Smooth muscle cell (in vitro differentiated cells): ENCODE measurements at regions not wholly inside any gene's neighbourhood (a gene's known extent, or its start where the extent isn't known, plus 50 kb on each side); places are given as distances from the start of the nearest gene placed in this dataset.

Experiments used
- DNase-seq: peaks from one replicate; lab custom pipeline; 2025; ENCODE audit not compliant: unreplicated experiment; lab: John Stamatoyannopoulos, UW
- H2AFZ ChIP-seq: fragments of 200-600 bp; sonication (generic); 2 replicates; pipeline ENCODE4 v1.6.0; 2016; ENCODE audit warnings: antibody characterized with exemption, low read depth, mild to moderate bottlenecking
- H3F3A ChIP-seq: fragments of 200-600 bp; sonication (generic); 2 replicates; pipeline ENCODE4 v1.6.0; 2017; ENCODE audit warnings: antibody characterized with exemption, low read depth
- H3K27ac ChIP-seq: fragments of 200-600 bp; sonication (generic); 2 replicates; pipeline ENCODE4 v1.5.1; 2016; ENCODE audit warnings: low read depth, mild to moderate bottlenecking
- H3K27me3 ChIP-seq: fragments of 200-600 bp; sonication (generic); 2 replicates; pipeline ENCODE4 v1.6.1; 2016; ENCODE audit warnings: low read depth, mild to moderate bottlenecking
- H3K36me3 ChIP-seq: fragments of 200-600 bp; sonication (generic); 2 replicates; pipeline ENCODE4 v1.5.1; 2016; ENCODE audit warnings: low read depth
- H3K4me1 ChIP-seq: fragments of 200-600 bp; sonication (generic); 2 replicates; pipeline ENCODE4 v1.5.1; 2016; ENCODE audit warnings: low read depth
- H3K4me2 ChIP-seq: fragments of 200-600 bp; sonication (generic); 2 replicates; pipeline ENCODE4 v1.6.0; 2016; ENCODE audit warnings: mild to moderate bottlenecking
- H3K4me3 ChIP-seq: fragments of 200-600 bp; sonication (generic); 2 replicates; pipeline ENCODE4 v1.5.1; 2016; ENCODE audit warnings: mild to moderate bottlenecking
- H3K79me2 ChIP-seq: fragments of 200-600 bp; sonication (generic); 2 replicates; pipeline ENCODE4 v1.6.0; 2016; ENCODE audit warnings: low read depth, mild to moderate bottlenecking
- H3K9ac ChIP-seq: fragments of 200-600 bp; sonication (generic); 2 replicates; pipeline ENCODE4 v1.6.0; 2016; ENCODE audit warnings: low read depth
- H3K9me3 ChIP-seq: fragments of 200-600 bp; sonication (generic); replicated peaks from 2 replicates; pipeline ENCODE4 v1.5.1; 2016; ENCODE audit warnings: low read depth
- H4K20me1 ChIP-seq: fragments of 200-600 bp; sonication (generic); 2 replicates; pipeline ENCODE4 v1.6.0; 2016; ENCODE audit warnings: low read depth
- CTCF ChIP-seq: fragments of 200-600 bp; sonication (generic); IDR thresholded peaks from 2 replicates; pipeline ENCODE4 v1.5.1; 2017; ENCODE audit warnings: borderline replicate concordance, mild to moderate bottlenecking, antibody characterized with exemption; ENCODE audit not compliant: insufficient read depth, poor library complexity, severe bottlenecking
- WGBS: methylation state at CpG from one replicate; pipeline ENCODE4 v1.1.7; 2016; ENCODE audit warnings: low lambda C conversion rate; 5-methylcytosine and 5-hydroxymethylcytosine counted together

GRCh38 chr18:42471885-42472284 is 516.9 kb downstream of the PIK3C3 start:
- Histone ChIP-seq H3K79me2 (no peaks in the 10 kb centered on the region), H3K27me3 (no peaks in the 10 kb centered on the region), H3K4me1 (no peaks in the 10 kb centered on the region), H3K4me2 (no peak overlapping the region), H3K36me3 (no peaks in the 10 kb centered on the region), H3K4me3 (no peak overlapping the region), H3K9ac (no peak overlapping the region), H4K20me1 (no peaks in the 10 kb centered on the region), H3K27ac (no peak overlapping the region), H3F3A (no peaks in the 10 kb centered on the region), H2AFZ (no peak overlapping the region), H3K9me3 (no peaks in the 10 kb centered on the region)
- no peak for TF ChIP-seq CTCF
- WGBS, result 95% methylated on average over 1 of the region's 1 CpG
- DNase-seq, result no peak

- no peak for TF ChIP-seq CTCF
- H3K36me3 ChIP-seq, result no peaks in the 10 kb centered on the region
- DNase-seq, result no peak
- 92% methylated on average over 6 of the region's 6 CpGs for WGBS
- H3K4me1 ChIP-seq, result no peaks in the 10 kb centered on the region
- no peaks in the 10 kb centered on the region for H3K9me3 ChIP-seq
- H4K20me1 ChIP-seq, result no peaks in the 10 kb centered on the region
- H3K4me3 ChIP-seq, result no peak overlapping the region
- H3K4me2 ChIP-seq, result no peak overlapping the region
- no peaks in the 10 kb centered on the region for H3K79me2 ChIP-seq
- H3K27me3 ChIP-seq, result no peaks in the 10 kb centered on the region
- no peaks in the 10 kb centered on the region for H3F3A ChIP-seq
- no peak overlapping the region for H3K27ac ChIP-seq
- no peak overlapping the region for H3K9ac ChIP-seq
- H2AFZ ChIP-seq, result no peak overlapping the region
Observed at GRCh38 chr18:42473611-42474010, 518.6 kb downstream of the PIK3C3 start.

GRCh38 chr18:42474577-42474976 is 519.5 kb downstream of the PIK3C3 start:
- Histone ChIP-seq H2AFZ (no peak overlapping the region), H3K9ac (no peak overlapping the region), H3F3A (no peaks in the 10 kb centered on the region), H3K9me3 (no peaks in the 10 kb centered on the region), H4K20me1 (no peaks in the 10 kb centered on the region), H3K4me2 (no peak overlapping the region), H3K27ac (no peak overlapping the region), H3K79me2 (no peaks in the 10 kb centered on the region), H3K4me1 (no peaks in the 10 kb centered on the region), H3K36me3 (no peaks in the 10 kb centered on the region), H3K27me3 (no peaks in the 10 kb centered on the region), H3K4me3 (no peak overlapping the region)
- no peak for TF ChIP-seq CTCF
- no peak for DNase-seq

- H3K4me1 ChIP-seq, result no peaks in the 10 kb centered on the region
- H3K79me2 ChIP-seq, result no peaks in the 10 kb centered on the region
- no peaks in the 10 kb centered on the region for H3K36me3 ChIP-seq
- no peak for DNase-seq
- no peak overlapping the region for H3K4me3 ChIP-seq
- H2AFZ ChIP-seq, result no peak overlapping the region
- no peaks in the 10 kb centered on the region for H4K20me1 ChIP-seq
- H3F3A ChIP-seq, result no peaks in the 10 kb centered on the region
- no peaks in the 10 kb centered on the region for H3K9me3 ChIP-seq
- no peak overlapping the region for H3K27ac ChIP-seq
- no peak overlapping the region for H3K4me2 ChIP-seq
- no peaks in the 10 kb centered on the region for H3K27me3 ChIP-seq
- 91% methylated on average over 1 of the region's 1 CpG for WGBS
- TF ChIP-seq CTCF, result no peak
- H3K9ac ChIP-seq, result no peak overlapping the region
Observed at GRCh38 chr18:42475157-42475556, 520.1 kb downstream of the PIK3C3 start.
